MV-4-11 (cell line): ENCODE measurements at regions not wholly inside any gene's neighbourhood (a gene's known extent, or its start where the extent isn't known, plus 50 kb on each side); places are given as distances from the start of the nearest gene placed in this dataset.
"Not testable (repeated sequence)": the region's sequence is repeated elsewhere in the genome, so short reads cannot be mapped to it uniquely, and the experiment has no call there.

Experiments used
- DNase-seq: peaks from one replicate; lab custom pipeline; 2025; lab: John Stamatoyannopoulos, UW

GRCh38 chr2:183532514-183532913 is 408.3 kb downstream of the NUP35 start:
- no peak for DNase-seq

GRCh38 chr2:183533021-183533420 is 408.8 kb downstream of the NUP35 start:
- no peak for DNase-seq

- DNase-seq = no peak
Measured at GRCh38 chr2:183536290-183536689, 412.0 kb downstream of the NUP35 start.

GRCh38 chr2:183536714-183537113 is 412.5 kb downstream of the NUP35 start:
- no peak for DNase-seq

GRCh38 chr2:183541766-183542165 is 417.5 kb downstream of the NUP35 start:
- DNase-seq = no peak

GRCh38 chr2:183542606-183543005 is 418.4 kb downstream of the NUP35 start:
- DNase-seq = no peak

- no peak for DNase-seq
Measured at GRCh38 chr2:183543222-183543621, 419.0 kb downstream of the NUP35 start.

- DNase-seq = no peak
Measured at GRCh38 chr2:183543731-183544130, 419.5 kb downstream of the NUP35 start.

- not testable (repeated sequence) for DNase-seq
Measured at GRCh38 chr2:183546560-183547350, 422.5 kb downstream of the NUP35 start.

GRCh38 chr2:183552716-183553115 is 428.5 kb downstream of the NUP35 start:
- DNase-seq = no peak

GRCh38 chr2:183564726-183565125 is 440.5 kb downstream of the NUP35 start:
- DNase-seq = no peak

- no peak for DNase-seq
Measured at GRCh38 chr2:183575481-183575880, 451.2 kb downstream of the NUP35 start.

- DNase-seq = no peak
Measured at GRCh38 chr2:183579686-183580085, 455.4 kb downstream of the NUP35 start.

- no peak for DNase-seq
Measured at GRCh38 chr2:183592271-183592670, 468.0 kb downstream of the NUP35 start.

GRCh38 chr2:183594150-183594549 is 469.9 kb downstream of the NUP35 start:
- no peak for DNase-seq

- DNase-seq = no peak
Measured at GRCh38 chr2:183597841-183598240, 473.6 kb downstream of the NUP35 start.

GRCh38 chr2:183604065-183604464 is 479.8 kb downstream of the NUP35 start:
- no peak for DNase-seq

- no peak for DNase-seq
Measured at GRCh38 chr2:183605440-183605839, 481.2 kb downstream of the NUP35 start.

GRCh38 chr2:183606022-183606717 is 481.9 kb downstream of the NUP35 start:
- no peak for DNase-seq

GRCh38 chr2:183606718-183607085 is 482.5 kb downstream of the NUP35 start:
- DNase-seq = no peak

- DNase-seq = no peak
Measured at GRCh38 chr2:183607995-183608394, 483.8 kb downstream of the NUP35 start.

- no peak for DNase-seq
Measured at GRCh38 chr2:183608747-183609146, 484.5 kb downstream of the NUP35 start.

GRCh38 chr2:183610724-183611123 is 486.5 kb downstream of the NUP35 start:
- no peak for DNase-seq
